GM20431 (cell line): ENCODE measurements at regions not wholly inside any gene's neighbourhood (a gene's known extent, or its start where the extent isn't known, plus 50 kb on each side); places are given as distances from the start of the nearest gene placed in this dataset.
"Not testable (repeated sequence)": the region's sequence is repeated elsewhere in the genome, so short reads cannot be mapped to it uniquely, and the experiment has no call there.

Source experiments
- in situ Hi-C: fragments of 300-500 bp; cut with MseI, MboI; formaldehyde crosslinking; loops from one replicate; pipeline ENCODE4 v1.15.0; 2020; ENCODE audit warnings: low sequenced_read_pairs; ENCODE audit not compliant: unreplicated experiment

- in situ Hi-C loops, result loop anchor here (25.0 kb wide), 1 partner anchor 349 kb away; no protein-coding TSS in a partner anchor
Observed at GRCh38 chr18:59810735-59811520, 88.9 kb upstream of the PMAIP1 start.

- in situ Hi-C loops, result loop anchor here (25.0 kb wide), 1 partner anchor 348 kb away; no protein-coding TSS in a partner anchor
Observed at GRCh38 chr18:59810183-59810582, 89.6 kb upstream of the PMAIP1 start.

GRCh38 chr18:59802031-59802430 is 97.8 kb upstream of the PMAIP1 start:
- in situ Hi-C loops, result loop anchor here (25.0 kb wide), 1 partner anchor 340 kb away; no protein-coding TSS in a partner anchor

DNA sequence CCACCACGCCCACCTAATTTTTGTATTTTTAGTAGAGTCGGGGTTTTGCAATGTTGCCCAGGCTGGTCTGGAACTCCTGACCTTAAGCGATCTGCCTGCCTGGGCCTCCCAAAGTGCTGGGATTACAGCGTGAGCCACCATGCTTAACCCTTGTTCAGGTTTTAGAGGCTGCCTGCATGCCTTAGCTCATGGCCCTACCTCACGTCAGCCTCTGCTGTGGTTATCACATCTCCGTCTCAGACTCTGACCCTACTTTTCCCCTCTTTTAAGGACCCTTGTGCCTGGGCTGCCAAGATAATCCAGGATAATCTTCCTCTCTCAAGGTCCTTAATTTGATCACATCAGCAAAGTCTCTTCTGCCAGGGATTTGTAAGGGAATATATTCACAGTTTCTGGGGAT is 98.2 kb upstream of the PMAIP1 start:
- in situ Hi-C loops, result loop anchor here (25.0 kb wide), 1 partner anchor 339 kb away; no protein-coding TSS in a partner anchor

DNA sequence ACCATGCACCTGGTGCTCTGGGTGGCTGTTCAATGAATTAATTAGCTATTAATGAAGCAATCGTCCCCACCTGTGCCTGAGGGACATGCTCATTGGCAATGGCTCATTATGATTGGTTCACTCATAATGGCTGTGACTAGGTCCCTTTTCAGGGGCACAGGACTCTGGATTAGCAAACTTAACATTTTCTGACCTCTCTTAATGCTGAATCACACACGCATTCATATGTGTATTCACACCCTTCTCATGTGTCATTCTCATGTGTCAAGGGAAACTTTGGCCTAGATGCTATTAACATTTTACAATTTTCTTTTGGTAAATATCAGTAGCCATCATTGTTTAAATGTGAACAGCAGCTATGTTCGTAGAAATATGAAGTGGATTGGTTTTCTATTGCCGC is 98.9 kb upstream of the PMAIP1 start:
- in situ Hi-C loops, result loop anchor here (25.0 kb wide), 1 partner anchor 339 kb away; no protein-coding TSS in a partner anchor

DNA sequence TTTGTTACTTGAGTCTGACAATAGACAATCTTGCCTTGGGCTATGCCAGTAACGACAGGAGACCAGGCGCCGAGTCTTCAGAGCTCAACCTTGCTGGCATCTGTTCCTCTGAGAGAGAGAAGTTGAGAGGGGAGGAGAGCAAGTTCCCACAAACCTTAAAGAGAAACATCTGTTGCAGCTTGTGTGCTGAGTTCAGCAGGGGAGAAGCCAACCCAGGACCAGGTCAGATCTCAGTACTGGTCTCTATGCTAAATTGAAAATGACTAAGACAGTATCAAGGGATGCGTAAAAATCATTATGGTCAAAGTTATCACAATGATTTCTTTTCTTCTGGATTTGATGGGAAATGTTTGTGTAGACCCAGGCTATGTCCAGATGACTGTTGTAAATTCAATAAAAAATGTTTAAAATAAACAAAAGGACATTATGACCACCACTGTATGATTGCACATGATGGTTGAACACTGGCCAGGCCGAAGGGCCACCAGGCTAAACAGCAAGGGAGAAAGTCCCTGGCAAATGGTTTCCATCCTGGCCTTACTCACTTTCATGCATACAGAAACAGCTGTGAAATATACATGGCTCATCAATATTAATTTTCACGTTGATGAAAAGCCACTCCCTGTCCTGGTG is 100.3 kb upstream of the PMAIP1 start:
- in situ Hi-C loops, result loop anchor here (25.0 kb wide), 1 partner anchor 337 kb away; no protein-coding TSS in a partner anchor

DNA sequence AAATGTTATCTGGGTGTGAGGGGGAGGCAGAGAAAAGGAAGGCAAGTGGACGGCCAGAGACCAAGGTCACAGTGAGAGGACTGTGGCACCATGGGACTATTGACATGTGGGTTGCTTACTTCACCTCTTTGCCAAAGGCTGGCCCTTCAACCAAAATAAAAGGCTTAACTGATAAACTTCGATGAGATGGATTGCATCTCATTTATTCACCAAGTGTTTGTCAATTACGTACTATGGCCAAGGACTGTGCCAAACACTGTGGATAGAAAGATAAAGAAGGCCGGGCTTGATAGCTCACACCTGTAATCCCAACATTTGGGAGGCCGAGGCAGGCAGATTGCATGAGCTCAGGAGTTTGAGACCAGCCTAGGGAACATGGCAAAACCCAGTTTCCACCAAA is 98.7 kb upstream of the CCBE1 start:
- in situ Hi-C loops, result no loop called here

GRCh38 chr18:59792353-59792752 is 95.1 kb upstream of the CCBE1 start:
- in situ Hi-C loops, result no loop called here

- in situ Hi-C loops, result not testable (repeated sequence)
Observed at GRCh38 chr18:59790346-59790936, 93.2 kb upstream of the CCBE1 start.

DNA sequence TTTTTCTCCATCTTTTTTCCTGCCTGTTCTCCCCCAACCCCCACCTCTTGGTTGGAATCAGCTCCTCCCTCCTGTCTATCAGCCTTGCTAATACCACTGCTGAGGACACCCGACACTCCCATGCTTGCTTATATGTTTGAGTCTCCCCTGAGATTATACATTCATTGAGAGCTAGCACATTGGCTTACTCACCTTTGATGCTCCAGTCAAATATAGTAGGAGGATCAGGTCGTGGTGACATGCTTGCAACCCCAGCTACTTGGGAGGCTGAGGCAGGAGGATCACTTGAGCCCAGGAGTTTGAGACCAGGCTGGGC is 91.5 kb upstream of the CCBE1 start:
- in situ Hi-C loops, result no loop called here

- in situ Hi-C loops, result no loop called here
Observed at GRCh38 chr18:59787998-59788790, 91.0 kb upstream of the CCBE1 start.

DNA sequence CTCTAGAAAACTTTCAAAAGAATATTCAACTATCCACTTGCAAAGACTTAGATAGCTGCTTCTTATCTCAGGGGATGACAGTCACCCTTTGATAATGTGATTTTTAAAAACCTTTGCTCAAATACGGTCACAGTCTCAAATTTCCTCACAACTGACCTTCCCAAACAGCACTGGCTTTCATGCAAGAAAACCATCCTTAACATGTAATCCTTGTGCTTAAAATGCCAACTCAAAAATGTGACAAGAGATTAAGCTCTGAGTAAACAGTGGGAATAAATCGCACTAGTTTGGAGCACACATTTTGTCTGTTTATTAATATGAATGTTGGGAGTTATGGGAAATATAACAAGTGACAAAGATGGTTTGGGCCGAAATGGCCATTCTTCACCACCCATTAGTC is 87.5 kb upstream of the CCBE1 start:
- in situ Hi-C loops, result no loop called here

GRCh38 chr18:59783138-59783537 is 85.9 kb upstream of the CCBE1 start:
- in situ Hi-C loops, result no loop called here

DNA sequence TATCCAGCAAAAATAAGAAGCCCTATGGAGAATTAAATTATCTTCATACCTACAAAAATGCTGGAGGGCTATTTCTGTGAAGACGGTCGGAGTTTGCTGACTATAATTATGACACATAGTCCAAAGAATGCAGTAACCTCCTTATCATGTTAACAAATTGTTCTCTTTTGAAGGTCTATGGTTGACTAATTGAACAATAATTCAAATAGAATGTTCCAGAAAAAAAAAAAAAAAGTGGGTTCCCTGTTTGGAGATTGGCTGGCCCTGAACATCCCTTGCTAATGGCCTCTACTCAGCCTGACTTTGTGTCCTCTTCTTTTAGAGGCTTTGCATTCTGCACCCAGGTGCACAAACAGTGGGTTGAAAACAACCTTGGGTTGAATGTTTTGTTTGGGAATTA is 82.8 kb upstream of the CCBE1 start:
- in situ Hi-C loops, result no loop called here

DNA sequence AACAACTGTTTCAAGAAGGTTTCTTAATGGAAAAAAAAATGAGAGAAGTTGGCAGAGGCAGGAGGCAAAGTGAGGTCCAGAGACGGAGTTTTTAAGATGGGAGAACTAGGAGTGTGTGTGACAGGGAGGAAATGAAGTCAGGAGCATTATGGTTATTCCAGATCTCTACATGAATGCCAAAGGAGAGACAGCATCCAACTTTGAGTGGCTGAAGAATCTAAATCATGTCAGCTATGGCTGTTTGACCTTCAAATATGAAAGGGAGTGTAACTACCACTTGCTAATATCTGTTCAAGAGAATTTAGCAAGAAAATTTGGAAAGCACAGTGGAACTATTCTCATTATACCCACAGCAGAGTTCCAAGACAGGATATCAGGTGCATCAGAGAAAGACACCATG is 81.2 kb upstream of the CCBE1 start:
- in situ Hi-C loops, result no loop called here

- in situ Hi-C loops, result no loop called here
Observed at GRCh38 chr18:59777636-59778035, 80.4 kb upstream of the CCBE1 start.

DNA sequence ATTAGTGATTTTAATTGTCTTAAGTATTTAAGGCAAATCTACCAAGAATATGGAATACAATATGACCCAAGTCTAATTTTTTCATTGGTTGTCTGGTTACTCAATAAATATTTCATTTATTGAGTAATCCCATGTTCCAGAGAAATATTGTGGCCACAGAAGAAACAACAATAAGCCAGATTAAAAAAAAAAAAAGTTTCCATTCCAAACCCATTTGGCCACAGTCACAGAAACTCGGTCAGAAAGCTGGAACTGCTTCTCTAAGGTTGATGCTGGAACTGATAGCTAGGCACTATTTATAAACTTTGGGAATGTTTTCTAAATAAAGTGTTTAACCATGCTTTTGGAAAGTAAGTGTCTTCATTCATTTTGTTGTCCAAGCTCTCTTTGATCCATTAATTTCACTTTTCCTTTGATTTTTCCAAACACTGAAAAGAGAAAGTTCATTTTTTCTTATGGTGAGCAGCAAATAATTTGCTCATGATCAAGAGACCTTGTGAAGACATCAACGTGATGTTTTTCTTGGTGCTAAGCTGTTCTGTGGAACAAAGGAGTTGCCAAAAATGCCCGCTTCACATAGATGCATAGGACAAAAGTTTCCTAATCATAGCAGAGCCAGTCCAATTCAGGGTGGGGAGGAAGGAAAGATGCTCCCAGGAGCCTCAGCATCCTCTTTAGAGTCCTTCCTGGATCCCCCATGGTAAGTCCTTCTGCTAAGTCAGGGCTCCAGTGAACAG is 72.1 kb upstream of the CCBE1 start:
- in situ Hi-C loops, result no loop called here

DNA sequence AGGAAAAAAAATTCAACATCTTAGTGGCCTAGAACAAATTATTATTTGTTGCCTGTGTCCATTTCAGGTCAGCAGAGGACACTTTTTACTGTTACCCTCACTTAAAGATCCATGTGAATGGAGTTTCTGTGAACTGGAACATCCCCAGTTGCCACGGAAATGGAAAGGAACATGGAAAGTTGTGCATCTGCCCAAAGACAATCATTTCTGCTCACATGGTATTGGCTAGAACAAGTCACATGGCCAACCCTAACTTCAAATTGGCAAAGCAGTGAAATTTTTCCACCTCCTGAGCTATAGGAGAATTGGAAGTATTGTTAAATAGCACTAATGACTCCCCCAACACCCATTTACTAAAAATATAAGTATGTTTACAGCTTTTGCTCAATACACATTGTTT is 71.2 kb upstream of the CCBE1 start:
- in situ Hi-C loops, result no loop called here

GRCh38 chr18:59767732-59768131 is 70.5 kb upstream of the CCBE1 start:
- in situ Hi-C loops, result no loop called here

DNA sequence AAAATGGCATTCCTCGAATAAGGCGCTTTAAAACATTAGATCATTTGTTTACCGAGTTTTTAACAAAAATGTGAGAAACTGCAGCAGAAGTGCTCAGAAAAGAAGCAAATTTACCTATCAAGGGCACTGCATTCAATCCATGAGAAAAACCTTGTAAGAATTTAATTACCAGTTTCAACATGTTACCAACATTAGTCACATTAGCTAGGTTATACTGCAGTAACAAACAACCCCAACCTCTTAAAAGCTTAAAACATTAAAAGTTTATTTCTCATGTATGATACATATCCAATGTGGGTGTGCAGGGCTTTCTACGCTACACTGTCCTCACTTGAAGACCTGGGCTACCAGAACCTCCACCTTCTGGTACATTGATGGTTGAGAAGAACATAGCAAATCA is 68.1 kb upstream of the CCBE1 start:
- in situ Hi-C loops, result no loop called here
